Posterior vena cava (tissue), 2 donors: ENCODE measurements at regions not wholly inside any gene's neighbourhood (a gene's known extent, or its start where the extent isn't known, plus 50 kb on each side); places are given as distances from the start of the nearest gene placed in this dataset.
"Not testable (repeated sequence)": the region's sequence is repeated elsewhere in the genome, so short reads cannot be mapped to it uniquely, and the experiment has no call there.

ENCODE experiments used
- DNase-seq: peaks from one replicate; pipeline ENCODE4 v3.0.0-alpha.2; 2020; ENCODE audit warnings: low spot score
- intact Hi-C, 2 donors: fragments of 100-400 bp; cut with DNase I; formaldehyde crosslinking; loops; one replicate each; pipeline versions ENCODE4 v1.14.1 to v1.14.2; 2022 to 2023
- donor health status: DM: yes; HTN: yes; CAD: no.
- donor health status: DM: yes; HTN: yes; CAD: no.

- intact Hi-C loops = no loop called here
- DNase-seq = no peak
Observed at GRCh38 chr1:93776728-93777127, 95.1 kb upstream of the BCAR3 start.

- DNase-seq = no peak
- intact Hi-C loops = no loop called here
Observed at GRCh38 chr1:93775224-93775623, 93.6 kb upstream of the BCAR3 start.

GRCh38 chr1:93774707-93775106, 93.1 kb upstream of the BCAR3 start:
- intact Hi-C loops = no loop called here
- DNase-seq = no peak

- no peak for DNase-seq
- intact Hi-C loops = no loop called here
Observed at GRCh38 chr1:93773049-93773838, 91.6 kb upstream of the BCAR3 start.

- intact Hi-C loops = no loop called here
- no peak for DNase-seq
Observed at GRCh38 chr1:93771843-93772242, 90.2 kb upstream of the BCAR3 start.

- intact Hi-C loops = no loop called here
- no peak for DNase-seq
Observed at GRCh38 chr1:93770640-93771039, 89.0 kb upstream of the BCAR3 start.

GRCh38 chr1:93769777-93770176, 88.1 kb upstream of the BCAR3 start:
- intact Hi-C loops = no loop called here
- no peak for DNase-seq

- DNase-seq = no peak
- intact Hi-C loops = no loop called here
Observed at GRCh38 chr1:93768380-93768863, 86.8 kb upstream of the BCAR3 start.

GRCh38 chr1:93766451-93766850, 84.8 kb upstream of the BCAR3 start:
- intact Hi-C loops = no loop called here
- DNase-seq = no peak

GRCh38 chr1:93765099-93765498, 83.5 kb upstream of the BCAR3 start:
- intact Hi-C loops = no loop called here

GRCh38 chr1:93764366-93764750, 82.7 kb upstream of the BCAR3 start:
- no peak for DNase-seq
- intact Hi-C loops = no loop called here

More at GRCh38 chr1:93765099-93765498, 83.5 kb upstream of the BCAR3 start:
- DNase-seq = no peak

GRCh38 chr1:93763704-93764365, 82.2 kb upstream of the BCAR3 start:
- no peak for DNase-seq
- intact Hi-C loops = no loop called here

- intact Hi-C loops = no loop called here
Observed at GRCh38 chr1:93758842-93759515, 77.3 kb upstream of the BCAR3 start.

GRCh38 chr1:93757256-93758036, 75.8 kb upstream of the BCAR3 start:
- intact Hi-C loops = no loop called here
- no peak for DNase-seq

More at GRCh38 chr1:93758842-93759515, 77.3 kb upstream of the BCAR3 start:
- DNase-seq = no peak

GRCh38 chr1:93756657-93757056, 75.0 kb upstream of the BCAR3 start:
- no peak for DNase-seq
- intact Hi-C loops = no loop called here

- intact Hi-C loops, DNase-seq: not testable (repeated sequence)
Observed at GRCh38 chr1:93755251-93755715, 73.6 kb upstream of the BCAR3 start.

GRCh38 chr1:93753791-93754763, 72.4 kb upstream of the BCAR3 start:
- intact Hi-C loops = no loop called here
- DNase-seq = no peak
